K562 (cell line): ENCODE measurements at regions not wholly inside any gene's neighbourhood (a gene's known extent, or its start where the extent isn't known, plus 50 kb on each side); places are given as distances from the start of the nearest gene placed in this dataset.

Experiments used
- ATAC-seq: fragments of 200-7000 bp; cut with Tn5 transposase; 3 replicates; pipeline ENCODE4 v1.9.1; 2020; ENCODE audit warnings: moderate library complexity
- BruUV-seq: library from RNA; stranded (reverse); fragments of 400-500 nt; replicated peaks from 2 replicates; lab custom pipeline; 2021; lab: Mats Ljungman, UMichigan
- CTCF ChIA-PET: fragments of 300-600 bp; formaldehyde crosslinking; extraction: SDS; loops from one replicate; lab custom pipeline; 2021; ENCODE audit warnings: low intra/inter-chr PET ratio; lab: Yijun Ruan, JAX
- POLR2A ChIA-PET: fragments of 300-600, 350-650 bp; sonication (Branson Sonifier 250); formaldehyde crosslinking; extraction: SDS; loops from one replicate; lab custom pipeline; 2021; ENCODE audit warnings: antibody characterized with exemption, inconsistent platforms; lab: Yijun Ruan, JAX
- DNase-seq, 4 experiments: peaks; one replicate each; pipeline versions ENCODE4 v3.0.0 to v3.0.0-alpha.2; 2011 to 2018; ENCODE audit warnings: low spot score in 3 of 4, mixed read lengths in 3 of 4; ENCODE audit errors: extremely low read depth in 1 of 4
- FAIRE-seq: peaks from 2 replicates; lab custom pipeline; 2011; peaks lifted over from hg19 to GRCh38; lab: Jason Lieb, UNC
- H2AFZ ChIP-seq: 2 replicates; pipeline ENCODE4 v1.6.0; 2011; ENCODE audit warnings: low read depth, low read length, control low read depth, inconsistent platforms
- H3K27ac ChIP-seq: fragments of 200-600 bp; 3 replicates; pipeline ENCODE4 v1.8.0; 2011; ENCODE audit warnings: low read depth, mild to moderate bottlenecking, control low read depth, inconsistent platforms, low read length, moderate library complexity, mixed read lengths; ENCODE audit errors: extremely low read depth
- H3K27me3 ChIP-seq, 2 experiments: fragments of 300-600 bp in 1 of 2; 2 replicates in 1 of 2; 3 replicates in 1 of 2; pipeline versions ENCODE4 v1.6.0 to v1.8.0; 2011; ENCODE audit warnings: inconsistent platforms in 2 of 2, low read length in 2 of 2, mild to moderate bottlenecking in 1 of 2, mixed read lengths in 1 of 2, moderate library complexity in 1 of 2; ENCODE audit not compliant: control insufficient read depth in 2 of 2, insufficient read depth in 2 of 2
- H3K36me3 ChIP-seq: fragments of 300-600 bp; 3 replicates; pipeline ENCODE4 v1.8.0; 2011; ENCODE audit warnings: mild to moderate bottlenecking, low read length, inconsistent platforms; ENCODE audit not compliant: control insufficient read depth, insufficient read depth
- H3K4me1 ChIP-seq, 2 experiments: fragments of 200-600 bp in 1 of 2; replicated peaks in 1 of 2; 2 replicates in 1 of 2; 3 replicates in 1 of 2; pipeline versions ENCODE4 v1.5.1 to v1.8.0; 2011; ENCODE audit warnings: inconsistent platforms in 2 of 2, low read length in 2 of 2, mild to moderate bottlenecking in 1 of 2, mixed read lengths in 1 of 2, moderate library complexity in 1 of 2; ENCODE audit not compliant: control insufficient read depth in 2 of 2, insufficient read depth in 2 of 2
- H3K4me2 ChIP-seq: 2 replicates; pipeline ENCODE4 v1.6.1; 2011; ENCODE audit warnings: low read length, control low read depth, inconsistent platforms, mixed read lengths; ENCODE audit not compliant: insufficient read depth
- H3K4me3 ChIP-seq: fragments of 200-600 bp; sonication (generic), shearing (Covaris generic); 2 replicates; pipeline ENCODE4 v1.5.1; 2016; ENCODE audit warnings: control low read depth, inconsistent platforms
- H3K79me2 ChIP-seq: fragments of 200-600 bp; 3 replicates; pipeline ENCODE4 v1.8.0; 2011; ENCODE audit warnings: low read length, inconsistent platforms; ENCODE audit not compliant: control insufficient read depth, insufficient read depth
- H3K9ac ChIP-seq, 2 experiments: 2 replicates each; pipeline versions ENCODE4 v1.6.0 to v1.6.1; 2011; ENCODE audit warnings: low read depth in 2 of 2, low read length in 2 of 2, control low read depth in 1 of 2, inconsistent platforms in 1 of 2, mild to moderate bottlenecking in 1 of 2, mixed read lengths in 1 of 2; ENCODE audit not compliant: insufficient read depth in 1 of 2
- H3K9me1 ChIP-seq: one replicate; pipeline ENCODE4 v1.6.0; 2011; ENCODE audit warnings: inconsistent platforms, mild to moderate bottlenecking, low read length, moderate library complexity; ENCODE audit not compliant: control insufficient read depth, insufficient read depth
- H3K9me3 ChIP-seq: replicated peaks from 2 replicates; pipeline ENCODE4 v1.5.1; 2011; ENCODE audit warnings: low read depth, low read length, inconsistent platforms; ENCODE audit not compliant: control insufficient read depth, insufficient read depth
- H4K20me1 ChIP-seq: replicated peaks from 2 replicates; pipeline ENCODE4 v1.6.1; 2011; ENCODE audit warnings: low read length, inconsistent platforms, mixed read lengths; ENCODE audit not compliant: control insufficient read depth, insufficient read depth
- ATF4 ChIP-seq: fragments of 450-650 bp; formaldehyde crosslinking; IDR thresholded peaks from 2 replicates; pipeline ENCODE4 v1.4.0; 2022; ENCODE audit warnings: mild to moderate bottlenecking, moderate library complexity
- CGGBP1 ChIP-seq: fragments of 250-450 bp; sonication (Bioruptor Pico); IDR thresholded peaks from 2 replicates; pipeline ENCODE4 v1.9.0; 2021; ENCODE audit warnings: mild to moderate bottlenecking
- HMGXB4 ChIP-seq: sonication (generic); formaldehyde crosslinking; IDR thresholded peaks from 2 replicates; pipeline ENCODE4 v1.8.1; 2023; ENCODE audit warnings: mild to moderate bottlenecking, missing genetic modification reagents
- KAT2B ChIP-seq: IDR thresholded peaks from one replicate; pipeline ENCODE4 v1.6.1; 2012; ENCODE audit warnings: low read depth, mild to moderate bottlenecking, control low read depth, inconsistent platforms, low read length, moderate library complexity
- MEF2A ChIP-seq: IDR thresholded peaks from 2 replicates; pipeline ENCODE4 v1.6.1; 2011; ENCODE audit warnings: low read depth, mild to moderate bottlenecking, low read length, moderate library complexity; ENCODE audit not compliant: control insufficient read depth
- STAT6 ChIP-seq: sonication (generic); formaldehyde crosslinking; IDR thresholded peaks from 2 replicates; pipeline ENCODE4 v1.8.1; 2023; ENCODE audit warnings: mild to moderate bottlenecking, missing genetic modification reagents
- TFE3 ChIP-seq: fragments of 450-650 bp; formaldehyde crosslinking; IDR thresholded peaks from 2 replicates; pipeline ENCODE4 v1.4.0; 2020; ENCODE audit warnings: mild to moderate bottlenecking, mixed read lengths
- ZNF764 ChIP-seq: fragments of 250-450 bp; sonication (Bioruptor Pico); IDR thresholded peaks from 2 replicates; pipeline ENCODE4 v1.4.0; 2020; ENCODE audit warnings: low read depth, mild to moderate bottlenecking, moderate library complexity
- WGBS: fragments of 100-300 bp; shearing (Covaris generic); methylation state at CpG from one replicate; pipeline ENCODE4 v1.1.6; 2016; ENCODE audit warnings: low coverage, mixed read lengths; ENCODE audit not compliant: insufficient coverage; ENCODE audit errors: missing lambda C conversion rate; 5-methylcytosine and 5-hydroxymethylcytosine counted together
- in situ Hi-C: fragments of 300-500 bp; cut with MboI; formaldehyde crosslinking; loops from 4 replicates; pipeline ENCODE4 v1.15.0; 2018; ENCODE audit warnings: inconsistent platforms, mixed read lengths
- intact Hi-C: fragments of 100-400 bp; cut with micrococcal nuclease; formaldehyde crosslinking; loops from 2 replicates; pipeline ENCODE4 v1.14.2; 2022

- ChIA-PET POLR2A (no interaction called here), CTCF (no interaction called here)
- Histone ChIP-seq H3K27me3 (no peaks in the 10 kb centered on the region), H3K36me3 (no peaks in the 10 kb centered on the region), H3K4me1 (no peaks in the 10 kb centered on the region), H3K4me3 (no peak overlapping the region), H3K4me2 (no peak overlapping the region), H3K79me2 (no peaks in the 10 kb centered on the region), H3K9ac (no peak overlapping the region), H2AFZ (no peak overlapping the region), H3K27ac (no peak overlapping the region), H3K9me3 (no peaks in the 10 kb centered on the region), H3K9me1 (no peaks in the 10 kb centered on the region), H4K20me1 (no peaks in the 10 kb centered on the region)
- no TSS peak for BruUV-seq
- 0% methylated on average over 1 of the region's 1 CpG for WGBS
- no peak for TF ChIP-seq STAT6 (CRISPR knock-in tag)
- no peak for TF ChIP-seq ATF4 (CRISPR knock-in tag)
- TF ChIP-seq CGGBP1, result no peak
- no peak for TF ChIP-seq KAT2B
- peak; percentile 46 for TF ChIP-seq TFE3 (CRISPR knock-in tag)
- no peak for TF ChIP-seq HMGXB4 (CRISPR knock-in tag)
- TF ChIP-seq ZNF764, result no peak
- TF ChIP-seq MEF2A, result no peak
- ATAC-seq (no peak), DNase-seq (no peak), FAIRE-seq (no peak)
- intact Hi-C loops (no loop called here), in situ Hi-C loops (no loop called here)
Measured at GRCh38 chr1:106049595-106049994, 1006.9 kb upstream of the PRMT6 start.
